ENCODE measurements at regions not wholly inside any gene's neighbourhood (a gene's known extent, or its start where the extent isn't known, plus 50 kb on each side); places are given as distances from the start of the nearest gene placed in this dataset.

DNA sequence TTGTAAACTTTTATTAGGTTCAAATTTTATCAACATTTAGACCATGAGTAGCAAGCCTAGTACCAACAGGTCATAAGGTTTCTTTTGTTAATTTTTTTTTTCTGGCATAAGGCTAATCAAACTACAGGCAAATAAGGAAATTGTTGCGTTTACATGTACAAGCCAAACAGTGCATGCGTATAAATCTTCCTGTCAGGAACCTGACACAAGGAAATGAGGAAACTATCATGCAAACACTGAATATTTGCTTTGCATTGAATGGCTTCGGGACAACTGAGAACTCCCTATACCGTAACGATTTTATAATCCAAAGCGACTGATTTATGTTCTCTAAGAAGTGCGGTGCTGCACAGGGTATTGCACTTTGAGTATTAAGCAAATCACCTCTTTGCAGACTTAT, 133.0 kb upstream of the TRPC4 start:
- WGBS, 5 donors: 21 to 39% (median 23%) methylated on average over 7 of the region's 7 CpGs
- Histone ChIP-seq H3K27ac (no peak overlapping the region), H3K4me3 (no peak overlapping the region), H3K36me3 (no peaks in the 10 kb centered on the region), H3K9me3 (no peaks in the 10 kb centered on the region), H3K27me3 (replicated peaks in 1 of 7) (no peaks in the 10 kb centered on the region), H3K4me1 (no peaks in the 10 kb centered on the region)
- TF ChIP-seq POLR2A (IDR thresholded peaks at IDR 0.05) (no peak), POLR2AphosphoS5 (IDR thresholded peaks at IDR 0.05) (no peak)
- TF ChIP-seq, protein P1, sequence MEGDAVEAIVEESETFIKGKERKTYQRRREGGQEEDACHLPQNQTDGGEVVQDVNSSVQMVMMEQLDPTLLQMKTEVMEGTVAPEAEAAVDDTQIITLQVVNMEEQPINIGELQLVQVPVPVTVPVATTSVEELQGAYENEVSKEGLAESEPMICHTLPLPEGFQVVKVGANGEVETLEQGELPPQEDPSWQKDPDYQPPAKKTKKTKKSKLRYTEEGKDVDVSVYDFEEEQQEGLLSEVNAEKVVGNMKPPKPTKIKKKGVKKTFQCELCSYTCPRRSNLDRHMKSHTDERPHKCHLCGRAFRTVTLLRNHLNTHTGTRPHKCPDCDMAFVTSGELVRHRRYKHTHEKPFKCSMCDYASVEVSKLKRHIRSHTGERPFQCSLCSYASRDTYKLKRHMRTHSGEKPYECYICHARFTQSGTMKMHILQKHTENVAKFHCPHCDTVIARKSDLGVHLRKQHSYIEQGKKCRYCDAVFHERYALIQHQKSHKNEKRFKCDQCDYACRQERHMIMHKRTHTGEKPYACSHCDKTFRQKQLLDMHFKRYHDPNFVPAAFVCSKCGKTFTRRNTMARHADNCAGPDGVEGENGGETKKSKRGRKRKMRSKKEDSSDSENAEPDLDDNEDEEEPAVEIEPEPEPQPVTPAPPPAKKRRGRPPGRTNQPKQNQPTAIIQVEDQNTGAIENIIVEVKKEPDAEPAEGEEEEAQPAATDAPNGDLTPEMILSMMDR (IDR thresholded peaks at IDR 0.05 in 8 of 11, conservative IDR thresholded peaks at IDR 0.05 in 3 of 11): no peak
- no peak for DNase-seq
- intact Hi-C loops (cut with DNase I; ENCODE audit: low total_unique reads): no loop called here

DNA sequence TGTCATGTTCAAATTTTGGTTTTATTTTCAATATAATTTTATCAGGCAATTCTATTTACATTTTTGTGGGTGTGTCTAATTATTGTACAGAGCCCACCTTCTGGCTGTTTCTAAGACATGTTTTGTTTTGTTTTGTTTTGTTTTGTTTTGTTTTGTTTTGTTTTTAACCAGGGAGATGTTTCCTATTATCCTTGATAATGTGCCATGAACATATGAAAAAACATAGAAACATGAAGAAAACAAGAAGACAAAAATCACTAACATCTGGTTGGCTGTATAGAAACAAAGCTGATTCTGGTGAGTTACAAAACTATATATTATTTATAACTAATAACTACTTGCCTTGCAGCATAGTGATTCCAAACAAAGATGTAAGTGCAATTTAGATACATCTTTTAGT, 128.1 kb upstream of the TRPC4 start:
- Histone ChIP-seq H3K9me3 (no peaks in the 10 kb centered on the region), H3K27ac (no peak overlapping the region), H3K36me3 (no peaks in the 10 kb centered on the region), H3K4me3 (no peak overlapping the region), H3K27me3 (replicated peaks in 1 of 7) (no peaks in the 10 kb centered on the region), H3K4me1 (no peaks in the 10 kb centered on the region)
- intact Hi-C loops (cut with DNase I; ENCODE audit: low total_unique reads): no loop called here
- no peak for DNase-seq
- TF ChIP-seq, protein P1 (IDR thresholded peaks at IDR 0.05 in 8 of 11, conservative IDR thresholded peaks at IDR 0.05 in 3 of 11): no peak
- TF ChIP-seq POLR2AphosphoS5 (IDR thresholded peaks at IDR 0.05) (no peak), POLR2A (IDR thresholded peaks at IDR 0.05) (no peak)

DNA sequence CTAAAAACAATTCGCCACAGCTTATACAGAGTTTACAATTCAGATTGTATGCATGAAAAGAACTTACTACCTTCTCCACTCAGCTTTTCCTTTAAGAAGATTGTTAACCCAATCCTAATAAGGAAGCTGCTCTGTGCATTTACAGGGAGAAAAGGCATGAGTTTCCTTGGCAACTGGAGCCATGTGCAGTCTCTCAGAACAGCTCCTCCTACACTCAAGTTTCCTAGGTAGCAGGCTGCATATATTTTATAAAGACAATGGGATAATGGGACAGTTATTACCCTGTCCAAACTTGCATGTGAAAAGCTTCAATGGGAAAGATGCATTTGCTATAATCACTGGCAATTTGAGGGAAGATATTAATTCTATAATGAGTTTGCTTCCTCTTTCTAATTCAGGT, 125.5 kb upstream of the TRPC4 start:
- DNase-seq: no peak
- Histone ChIP-seq H3K27me3 (replicated peaks in 1 of 7) (no peaks in the 10 kb centered on the region), H3K4me3 (no peak overlapping the region), H3K36me3 (no peaks in the 10 kb centered on the region), H3K9me3 (peaks cover 0 to 2% (median 0%) of the 10 kb centered on the region in 8 donors), H3K4me1 (no peaks in the 10 kb centered on the region), H3K27ac (no peak overlapping the region)
- 0 to 49% (median 2%) methylated on average over 1 of the region's 1 CpG for WGBS, 5 donors
- intact Hi-C loops (cut with DNase I; ENCODE audit: low total_unique reads): no loop called here
- TF ChIP-seq POLR2AphosphoS5 (IDR thresholded peaks at IDR 0.05): no peak
- TF ChIP-seq, protein P1 (IDR thresholded peaks at IDR 0.05 in 8 of 11, conservative IDR thresholded peaks at IDR 0.05 in 3 of 11): no peak
- TF ChIP-seq POLR2A (IDR thresholded peaks at IDR 0.05): no peak

DNA sequence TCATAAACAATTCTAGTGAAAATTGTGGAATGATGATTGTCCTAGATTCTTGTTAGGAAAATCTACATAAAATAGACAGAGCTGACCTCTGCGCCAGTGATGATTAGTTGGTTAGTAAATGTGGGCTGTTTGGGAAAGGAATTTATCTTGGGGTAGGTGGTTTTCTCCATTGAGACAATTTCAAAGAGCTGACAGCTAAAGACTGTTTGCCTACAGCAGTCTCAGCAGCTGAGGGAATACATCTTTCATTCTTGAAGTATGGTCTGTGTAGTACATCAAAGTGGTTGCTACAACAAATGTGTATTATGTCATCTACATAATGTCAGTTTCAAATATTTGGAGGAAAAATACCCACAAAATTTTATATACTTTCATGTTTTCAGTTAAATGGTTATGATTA, 117.2 kb upstream of the TRPC4 start:
- Histone ChIP-seq H3K4me1 (no peaks in the 10 kb centered on the region), H3K27ac (no peak overlapping the region), H3K4me3 (no peak overlapping the region), H3K36me3 (no peaks in the 10 kb centered on the region), H3K9me3 (peaks cover 0 to 2% (median 0%) of the 10 kb centered on the region in 8 donors), H3K27me3 (replicated peaks in 1 of 7) (no peaks in the 10 kb centered on the region)
- 88 to 97% (median 90%) methylated on average over 1 of the region's 1 CpG for WGBS, 5 donors
- intact Hi-C loops (cut with DNase I; ENCODE audit: low total_unique reads): no loop called here
- TF ChIP-seq POLR2A (IDR thresholded peaks at IDR 0.05): no peak
- TF ChIP-seq, protein P1 (IDR thresholded peaks at IDR 0.05 in 8 of 11, conservative IDR thresholded peaks at IDR 0.05 in 3 of 11): no peak
- no peak for DNase-seq

All from spleen (tissue), 11 donors.